CD4-positive, alpha-beta T cell treated with Interferon alpha-2 for 1 hour (primary cell): ENCODE measurements at regions not wholly inside any gene's neighbourhood (a gene's known extent, or its start where the extent isn't known, plus 50 kb on each side); places are given as distances from the start of the nearest gene placed in this dataset.

Experiments used
- DNase-seq, 2 donors: peaks; one replicate each; pipeline ENCODE4 v3.0.0-alpha.2; 2020 to 2022

GRCh38 chr15:96390986-96391385, 60.5 kb downstream of the NR2F2 start:
- DNase-seq = no peak

- DNase-seq = no peak
Measured at GRCh38 chr15:96392380-96393208, 62.1 kb downstream of the NR2F2 start.

- DNase-seq = no peak
Measured at GRCh38 chr15:96393209-96393513, 62.7 kb downstream of the NR2F2 start.

- no peak for DNase-seq
Measured at GRCh38 chr15:96395687-96396086, 65.2 kb downstream of the NR2F2 start.

- no peak for DNase-seq
Measured at GRCh38 chr15:96398776-96399175, 68.3 kb downstream of the NR2F2 start.

- DNase-seq = no peak
Measured at GRCh38 chr15:96402403-96402802, 71.9 kb downstream of the NR2F2 start.

- no peak for DNase-seq
Measured at GRCh38 chr15:96403071-96403470, 72.6 kb downstream of the NR2F2 start.

- DNase-seq = no peak
Measured at GRCh38 chr15:96403932-96404331, 73.4 kb downstream of the NR2F2 start.

- DNase-seq = no peak
Measured at GRCh38 chr15:96404560-96404959, 74.1 kb downstream of the NR2F2 start.

GRCh38 chr15:96406291-96406690, 75.8 kb downstream of the NR2F2 start:
- no peak for DNase-seq

- no peak for DNase-seq
Measured at GRCh38 chr15:96406701-96407100, 76.2 kb downstream of the NR2F2 start.

GRCh38 chr15:96407482-96407881, 77.0 kb downstream of the NR2F2 start:
- no peak for DNase-seq

- no peak for DNase-seq
Measured at GRCh38 chr15:96408591-96409183, 78.2 kb downstream of the NR2F2 start.

GRCh38 chr15:96409215-96410138, 79.0 kb downstream of the NR2F2 start:
- DNase-seq = no peak

- DNase-seq = no peak
Measured at GRCh38 chr15:96410175-96411055, 79.9 kb downstream of the NR2F2 start.

GRCh38 chr15:96411056-96412031, 80.8 kb downstream of the NR2F2 start:
- no peak for DNase-seq

- no peak for DNase-seq
Measured at GRCh38 chr15:96412045-96412905, 81.8 kb downstream of the NR2F2 start.

GRCh38 chr15:96412906-96413231, 82.4 kb downstream of the NR2F2 start:
- no peak for DNase-seq

- no peak for DNase-seq
Measured at GRCh38 chr15:96413657-96414056, 83.2 kb downstream of the NR2F2 start.

- DNase-seq = no peak
Measured at GRCh38 chr15:96414875-96415274, 84.4 kb downstream of the NR2F2 start.
